ENCODE measurements at regions not wholly inside any gene's neighbourhood (a gene's known extent, or its start where the extent isn't known, plus 50 kb on each side); places are given as distances from the start of the nearest gene placed in this dataset.

DNA sequence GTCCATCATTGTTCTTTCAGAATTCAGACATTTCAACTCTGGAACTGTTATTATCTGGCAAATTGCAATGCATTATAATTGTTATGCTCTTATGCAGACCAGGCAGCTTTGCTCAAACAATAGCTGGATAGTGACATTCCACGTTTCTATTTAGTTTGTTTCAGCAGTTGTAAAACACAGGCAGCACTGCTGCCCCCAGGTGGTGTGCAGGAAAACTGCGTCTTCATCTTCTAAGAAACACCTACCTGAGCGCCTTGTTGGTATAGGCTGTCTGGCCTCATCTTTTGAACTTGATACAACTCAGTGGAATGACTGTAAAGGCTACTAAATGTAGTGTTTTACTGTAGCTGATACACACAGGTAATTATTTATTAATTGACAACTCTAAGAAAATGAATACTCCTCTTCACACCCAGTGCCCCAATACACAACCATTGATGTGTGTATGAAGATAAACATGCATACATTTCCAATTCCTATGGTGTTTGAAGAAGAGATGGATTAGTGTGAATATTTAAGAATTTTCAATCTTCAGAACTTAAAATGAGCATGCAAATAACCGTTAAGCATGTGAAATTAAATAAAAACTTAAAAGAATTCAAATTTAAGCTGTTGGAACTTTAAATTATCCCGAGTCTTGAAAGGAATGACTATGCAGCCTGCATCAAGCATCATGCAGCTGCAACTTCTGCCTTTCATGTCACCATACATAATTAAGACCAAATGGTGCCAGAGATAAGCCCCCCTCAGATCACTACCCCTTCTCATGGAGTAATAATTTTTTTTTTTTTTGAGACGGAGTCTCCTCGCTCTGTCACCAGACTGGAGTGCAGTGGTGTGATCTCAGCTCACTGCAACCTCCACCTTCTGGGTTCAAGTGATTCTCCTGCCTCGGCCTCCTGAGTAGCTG lies 85.6 kb downstream of the CD8B2 start:
- no peak for TF ChIP-seq EZH2phosphoT487 (conservative IDR thresholded peaks at IDR 0.05; ENCODE audit: low read length)
- Histone ChIP-seq H4K20me1 (ENCODE audit: low read depth, low read length) (no peaks in the 10 kb centered on the region), H3K27me3 (ENCODE audit: low read length) (no peaks in the 10 kb centered on the region), H3K79me2 (ENCODE audit: insufficient read depth, low read length) (no peaks in the 10 kb centered on the region), H3K4me3 (ENCODE audit: insufficient read depth, low read length, poor library complexity, severe bottlenecking) (no peak overlapping the region), H3K9ac (ENCODE audit: low read length) (no peak overlapping the region), H2AFZ (ENCODE audit: low read depth, low read length, severe bottlenecking) (no peak overlapping the region), H3K9me2 (replicated peaks; ENCODE audit: insufficient read depth, low read length) (no peaks in the 10 kb centered on the region), H3K27ac (ENCODE audit: low read depth, low read length) (no peak overlapping the region), H3K36me3 (ENCODE audit: low read length) (no peaks in the 10 kb centered on the region), H3K4me2 (ENCODE audit: low read depth, low read length, poor library complexity, severe bottlenecking) (no peak overlapping the region), H3K9me3 (ENCODE audit: insufficient read depth, low read length) (no peaks in the 10 kb centered on the region), H3F3A (ENCODE audit: insufficient read depth) (no peaks in the 10 kb centered on the region)

DNA sequence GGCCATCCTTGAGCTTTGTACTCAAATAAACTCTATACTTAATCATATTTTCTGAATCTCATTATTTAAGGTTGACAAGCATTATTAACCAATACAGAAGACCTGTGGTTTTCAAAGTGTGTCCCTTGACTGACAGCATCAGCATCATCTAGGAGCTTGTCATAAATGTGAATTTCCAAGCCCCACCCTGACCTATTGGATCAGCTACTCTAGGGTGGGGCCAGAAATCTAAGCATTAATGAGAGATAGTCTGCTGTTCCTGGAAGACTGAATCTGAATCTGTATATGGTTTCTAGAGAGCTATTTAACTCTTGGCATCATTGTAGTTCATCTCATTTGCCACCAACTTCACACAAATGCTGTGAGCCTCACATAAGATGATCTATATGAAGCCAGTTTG lies 86.6 kb downstream of the CD8B2 start:
- no peaks in the 10 kb centered on the region for H3K27me3 ChIP-seq (ENCODE audit: low read length)
- no peak overlapping the region for H3K9ac ChIP-seq (ENCODE audit: low read length)
- no peaks in the 10 kb centered on the region for H3K36me3 ChIP-seq (ENCODE audit: low read length)

DNA sequence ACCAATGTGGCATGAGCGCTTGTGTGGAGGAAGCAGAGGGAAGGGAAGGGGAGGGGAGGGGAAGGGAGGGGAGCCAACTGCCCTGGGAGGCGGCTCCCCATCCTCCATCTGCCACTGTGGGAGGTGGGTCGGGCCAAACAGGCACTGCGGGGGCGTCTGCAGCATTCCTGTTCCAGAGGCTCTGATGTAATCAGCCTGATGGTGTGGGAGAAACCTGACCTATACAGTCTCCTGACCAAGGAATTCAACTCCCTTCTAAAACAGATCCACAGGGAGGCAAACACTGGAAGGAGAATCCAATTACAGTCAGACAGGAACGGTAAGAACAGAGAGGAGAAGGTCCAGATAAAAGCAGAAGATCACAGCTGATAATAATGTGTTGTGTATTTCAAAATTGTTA lies 88.8 kb downstream of the CD8B2 start:
- no peak for TF ChIP-seq EZH2phosphoT487 (conservative IDR thresholded peaks at IDR 0.05; ENCODE audit: low read length)
- TF ChIP-seq, protein P1, sequence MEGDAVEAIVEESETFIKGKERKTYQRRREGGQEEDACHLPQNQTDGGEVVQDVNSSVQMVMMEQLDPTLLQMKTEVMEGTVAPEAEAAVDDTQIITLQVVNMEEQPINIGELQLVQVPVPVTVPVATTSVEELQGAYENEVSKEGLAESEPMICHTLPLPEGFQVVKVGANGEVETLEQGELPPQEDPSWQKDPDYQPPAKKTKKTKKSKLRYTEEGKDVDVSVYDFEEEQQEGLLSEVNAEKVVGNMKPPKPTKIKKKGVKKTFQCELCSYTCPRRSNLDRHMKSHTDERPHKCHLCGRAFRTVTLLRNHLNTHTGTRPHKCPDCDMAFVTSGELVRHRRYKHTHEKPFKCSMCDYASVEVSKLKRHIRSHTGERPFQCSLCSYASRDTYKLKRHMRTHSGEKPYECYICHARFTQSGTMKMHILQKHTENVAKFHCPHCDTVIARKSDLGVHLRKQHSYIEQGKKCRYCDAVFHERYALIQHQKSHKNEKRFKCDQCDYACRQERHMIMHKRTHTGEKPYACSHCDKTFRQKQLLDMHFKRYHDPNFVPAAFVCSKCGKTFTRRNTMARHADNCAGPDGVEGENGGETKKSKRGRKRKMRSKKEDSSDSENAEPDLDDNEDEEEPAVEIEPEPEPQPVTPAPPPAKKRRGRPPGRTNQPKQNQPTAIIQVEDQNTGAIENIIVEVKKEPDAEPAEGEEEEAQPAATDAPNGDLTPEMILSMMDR (IDR thresholded peaks at IDR 0.05; ENCODE audit: insufficient read depth, low read length, poor library complexity, severe bottlenecking), result no peak
- no peaks in the 10 kb centered on the region for H3F3A ChIP-seq (ENCODE audit: insufficient read depth)
- H4K20me1 ChIP-seq (ENCODE audit: low read depth, low read length), result no peaks in the 10 kb centered on the region
- H3K9me3 ChIP-seq (ENCODE audit: insufficient read depth, low read length), result no peaks in the 10 kb centered on the region
- no peak overlapping the region for H3K4me2 ChIP-seq (ENCODE audit: low read depth, low read length, poor library complexity, severe bottlenecking)
- H3K79me2 ChIP-seq (ENCODE audit: insufficient read depth, low read length), result no peaks in the 10 kb centered on the region
- H3K27me3 ChIP-seq (ENCODE audit: low read length), result no peaks in the 10 kb centered on the region
- H2AFZ ChIP-seq (ENCODE audit: low read depth, low read length, severe bottlenecking), result no peak overlapping the region
- H3K4me3 ChIP-seq (ENCODE audit: insufficient read depth, low read length, poor library complexity, severe bottlenecking), result no peak overlapping the region
- no peak overlapping the region for H3K27ac ChIP-seq (ENCODE audit: low read depth, low read length)
- no peaks in the 10 kb centered on the region for H3K9me2 ChIP-seq (replicated peaks; ENCODE audit: insufficient read depth, low read length)
- no peaks in the 10 kb centered on the region for H3K36me3 ChIP-seq (ENCODE audit: low read length)
- H3K9ac ChIP-seq (ENCODE audit: low read length), result no peak overlapping the region

More for the DNA sequence above, 86.6 kb downstream of the CD8B2 start:
- H3K4me2 ChIP-seq (ENCODE audit: low read depth, low read length, poor library complexity, severe bottlenecking), result no peak overlapping the region
- H2AFZ ChIP-seq (ENCODE audit: low read depth, low read length, severe bottlenecking), result no peak overlapping the region
- H3F3A ChIP-seq (ENCODE audit: insufficient read depth), result no peaks in the 10 kb centered on the region
- TF ChIP-seq, protein P1 (IDR thresholded peaks at IDR 0.05; ENCODE audit: insufficient read depth, low read length, poor library complexity, severe bottlenecking), result no peak
- no peak for TF ChIP-seq EZH2phosphoT487 (conservative IDR thresholded peaks at IDR 0.05; ENCODE audit: low read length)
- no peak overlapping the region for H3K27ac ChIP-seq (ENCODE audit: low read depth, low read length)
- no peaks in the 10 kb centered on the region for H3K79me2 ChIP-seq (ENCODE audit: insufficient read depth, low read length)
- H3K9me2 ChIP-seq (replicated peaks; ENCODE audit: insufficient read depth, low read length), result no peaks in the 10 kb centered on the region
- no peak overlapping the region for H3K4me3 ChIP-seq (ENCODE audit: insufficient read depth, low read length, poor library complexity, severe bottlenecking)
- no peaks in the 10 kb centered on the region for H3K9me3 ChIP-seq (ENCODE audit: insufficient read depth, low read length)
- no peaks in the 10 kb centered on the region for H4K20me1 ChIP-seq (ENCODE audit: low read depth, low read length)

DNA sequence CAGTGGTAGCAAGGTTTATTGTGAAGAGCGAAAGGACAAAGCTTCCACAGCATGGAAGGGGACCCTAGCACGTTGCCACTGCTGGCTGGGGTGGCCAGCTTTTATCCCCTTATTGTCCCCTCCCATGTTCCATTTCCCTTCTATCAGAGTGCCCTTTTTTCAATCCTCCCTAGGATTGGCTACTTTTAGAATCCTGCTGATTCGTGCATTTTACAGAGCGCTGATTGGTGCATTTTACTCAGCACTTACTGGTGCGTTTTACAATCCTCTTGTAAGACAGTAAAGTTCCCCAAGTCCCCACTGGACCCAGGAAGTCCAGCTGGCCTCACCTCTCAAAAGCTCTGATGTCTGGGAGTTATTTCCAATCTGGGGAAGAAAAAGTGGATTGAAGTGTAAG lies 90.1 kb downstream of the CD8B2 start:
- no peaks in the 10 kb centered on the region for H3K9me3 ChIP-seq (ENCODE audit: insufficient read depth, low read length)
- H2AFZ ChIP-seq (ENCODE audit: low read depth, low read length, severe bottlenecking), result no peak overlapping the region
- no peak for TF ChIP-seq EZH2phosphoT487 (conservative IDR thresholded peaks at IDR 0.05; ENCODE audit: low read length)
- TF ChIP-seq, protein P1 (IDR thresholded peaks at IDR 0.05; ENCODE audit: insufficient read depth, low read length, poor library complexity, severe bottlenecking), result no peak
- H3K79me2 ChIP-seq (ENCODE audit: insufficient read depth, low read length), result no peaks in the 10 kb centered on the region
- H4K20me1 ChIP-seq (ENCODE audit: low read depth, low read length), result no peaks in the 10 kb centered on the region
- no peaks in the 10 kb centered on the region for H3K27me3 ChIP-seq (ENCODE audit: low read length)
- no peaks in the 10 kb centered on the region for H3K9me2 ChIP-seq (replicated peaks; ENCODE audit: insufficient read depth, low read length)
- H3K36me3 ChIP-seq (ENCODE audit: low read length), result no peaks in the 10 kb centered on the region
- no peaks in the 10 kb centered on the region for H3F3A ChIP-seq (ENCODE audit: insufficient read depth)
- no peak overlapping the region for H3K27ac ChIP-seq (ENCODE audit: low read depth, low read length)
- no peak overlapping the region for H3K4me2 ChIP-seq (ENCODE audit: low read depth, low read length, poor library complexity, severe bottlenecking)
- no peak overlapping the region for H3K9ac ChIP-seq (ENCODE audit: low read length)
- no peak overlapping the region for H3K4me3 ChIP-seq (ENCODE audit: insufficient read depth, low read length, poor library complexity, severe bottlenecking)
